SK-N-SH (cell line): ENCODE measurements at regions not wholly inside any gene's neighbourhood (a gene's known extent, or its start where the extent isn't known, plus 50 kb on each side); places are given as distances from the start of the nearest gene placed in this dataset.

Experiments
- CTCF ChIA-PET: fragments of 300-600, 350-600 bp; formaldehyde crosslinking; extraction: SDS; loops from one replicate; lab custom pipeline; 2021; lab: Yijun Ruan, JAX
- POLR2A ChIA-PET: fragments of 350-600 bp; sonication (Branson Sonifier 250); formaldehyde crosslinking; extraction: SDS; loops from one replicate; lab custom pipeline; 2020; ENCODE audit warnings: antibody characterized with exemption, inconsistent platforms; lab: Yijun Ruan, JAX
- DNase-seq: peaks from one replicate; pipeline ENCODE4 v3.0.0; 2012
- H2AFZ ChIP-seq: fragments of 200-600 bp; sonication (generic); 2 replicates; pipeline ENCODE4 v1.8.1; 2016; ENCODE audit warnings: antibody characterized with exemption, mild to moderate bottlenecking, low read depth
- H3F3A ChIP-seq: fragments of 200-600 bp; sonication (generic); replicated peaks from 2 replicates; pipeline ENCODE3; 2016; ENCODE audit warnings: antibody characterized with exemption, mild to moderate bottlenecking; ENCODE audit not compliant: insufficient read depth
- H3K27ac ChIP-seq, 2 experiments: fragments of 200-500 bp in 1 of 2; fragments of 200-600 bp in 1 of 2; sonication (Bioruptor generic) in 1 of 2; sonication (generic), shearing (Covaris generic) in 1 of 2; 2 replicates each; pipeline versions ENCODE4 v1.5.1 to v1.6.1; 2014 to 2016; ENCODE audit warnings: low read depth in 2 of 2, inconsistent platforms in 1 of 2, low read length in 1 of 2, mild to moderate bottlenecking in 1 of 2, mixed read lengths in 1 of 2
- H3K27me3 ChIP-seq: fragments of 200-600 bp; sonication (generic), shearing (Covaris generic); 2 replicates; pipeline ENCODE4 v1.6.1; 2016; ENCODE audit warnings: mixed run types; ENCODE audit not compliant: insufficient read depth
- H3K36me3 ChIP-seq, 2 experiments: fragments of 200-500 bp in 1 of 2; fragments of 200-600 bp in 1 of 2; sonication (Bioruptor generic) in 1 of 2; sonication (generic) in 1 of 2; replicated peaks in 1 of 2; 2 replicates each; pipeline versions ENCODE3 to v1.5.1; 2014 to 2016; ENCODE audit warnings: low read length in 1 of 2, mild to moderate bottlenecking in 1 of 2; ENCODE audit not compliant: insufficient read depth in 2 of 2, control insufficient read depth in 1 of 2
- H3K4me1 ChIP-seq, 2 experiments: fragments of 200-500 bp in 1 of 2; fragments of 200-600 bp in 1 of 2; sonication (Bioruptor generic) in 1 of 2; sonication (generic), shearing (Covaris generic) in 1 of 2; 2 replicates each; pipeline versions ENCODE4 v1.5.1 to v1.6.1; 2014 to 2016; ENCODE audit warnings: low read depth in 1 of 2, low read length in 1 of 2, mixed run types in 1 of 2; ENCODE audit not compliant: insufficient read depth in 2 of 2, control insufficient read depth in 1 of 2
- H3K4me2 ChIP-seq: fragments of 200-600 bp; sonication (generic), shearing (Covaris generic); 2 replicates; pipeline ENCODE4 v1.6.1; 2017; ENCODE audit warnings: mixed run types
- H3K4me3 ChIP-seq, 2 experiments: fragments of 200-500 bp in 1 of 2; fragments of 200-600 bp in 1 of 2; sonication (Bioruptor generic) in 1 of 2; sonication (generic), shearing (Covaris generic) in 1 of 2; 2 replicates each; pipeline versions ENCODE4 v1.5.1 to v1.8.1; 2014 to 2016; ENCODE audit warnings: low read depth in 2 of 2, inconsistent platforms in 1 of 2, low read length in 1 of 2, mild to moderate bottlenecking in 1 of 2, mixed read lengths in 1 of 2, moderate library complexity in 1 of 2
- H3K79me2 ChIP-seq: fragments of 200-600 bp; sonication (generic); 2 replicates; pipeline ENCODE4 v1.8.1; 2017; ENCODE audit warnings: mild to moderate bottlenecking; ENCODE audit not compliant: insufficient read depth
- H3K9ac ChIP-seq: fragments of 200-600 bp; sonication (generic); 2 replicates; pipeline ENCODE4 v1.6.1; 2017; ENCODE audit warnings: mixed run types
- H3K9me2 ChIP-seq: fragments of 200-600 bp; sonication (generic); 2 replicates; pipeline ENCODE4 v1.6.1; 2017; ENCODE audit warnings: mixed run types
- H3K9me3 ChIP-seq: fragments of 200-600 bp; sonication (generic); 2 replicates; pipeline ENCODE4 v1.6.1; 2017; ENCODE audit warnings: mixed run types, mild to moderate bottlenecking, moderate library complexity
- H4K20me1 ChIP-seq: fragments of 200-600 bp; sonication (generic); 2 replicates; pipeline ENCODE4 v1.6.1; 2017; ENCODE audit warnings: mild to moderate bottlenecking, mixed run types; ENCODE audit not compliant: insufficient read depth
- EZH2phosphoT487 ChIP-seq: fragments of 200-600 bp; sonication (generic); IDR thresholded peaks from 2 replicates; pipeline ENCODE4 v1.6.1; 2017; ENCODE audit warnings: low read depth, mixed run types, mild to moderate bottlenecking, antibody characterized with exemption, moderate library complexity, borderline replicate concordance
- GATA2 ChIP-seq: sonication (generic); formaldehyde crosslinking; IDR thresholded peaks from 2 replicates; pipeline ENCODE4 v1.5.0; 2020; ENCODE audit warnings: mild to moderate bottlenecking, missing genetic modification reagents
- NFIC ChIP-seq: IDR thresholded peaks from 2 replicates; pipeline ENCODE4 v1.4.0; 2012; ENCODE audit warnings: borderline replicate concordance
- RAD21 ChIP-seq: IDR thresholded peaks from 2 replicates; pipeline ENCODE4 v1.6.1; 2012; ENCODE audit warnings: mild to moderate bottlenecking, low read length
- YY1 ChIP-seq: IDR thresholded peaks from 2 replicates; pipeline ENCODE4 v1.4.0; 2012; ENCODE audit warnings: low read depth, mild to moderate bottlenecking
- WGBS: methylation state at CpG from one replicate; pipeline ENCODE4 v1.1.6; 2017; ENCODE audit warnings: low lambda C conversion rate; 5-methylcytosine and 5-hydroxymethylcytosine counted together
- TF ChIP-seq, protein P1 (sequence below): IDR thresholded peaks from 2 replicates; pipeline ENCODE4 v1.4.0; 2012; ENCODE audit warnings: low read depth, borderline replicate concordance
- TF ChIP-seq, protein P2 (sequence below): fragments of 200-600 bp; sonication (generic); IDR thresholded peaks from 2 replicates; pipeline ENCODE4 v1.6.1; 2017; ENCODE audit warnings: antibody characterized with exemption, mild to moderate bottlenecking, moderate library complexity

DNA sequence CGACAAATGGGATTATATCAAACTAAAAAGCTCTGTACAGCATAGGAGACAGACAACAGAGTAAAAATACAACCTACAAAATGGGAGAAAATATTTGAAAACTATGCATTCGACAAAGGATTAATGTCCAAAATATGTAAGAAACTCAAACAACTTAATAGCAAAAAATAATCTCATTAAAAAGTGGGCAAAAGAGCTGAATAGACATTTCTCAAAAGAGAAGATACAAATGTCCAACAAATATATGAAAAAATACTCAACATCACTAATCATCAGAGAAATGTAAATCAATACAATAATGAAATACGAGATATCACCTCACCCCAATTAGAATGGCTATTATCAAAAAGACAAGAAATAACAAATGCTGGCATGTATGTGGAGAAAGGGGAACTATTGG is 272.9 kb downstream of the KLHL13 start:
- Histone ChIP-seq H3K27me3 (no peaks in the 10 kb centered on the region), H3K4me2 (no peak overlapping the region), H3K4me3 (no peak overlapping the region), H3K9me3 (no peaks in the 10 kb centered on the region), H3K79me2 (no peaks in the 10 kb centered on the region), H3K27ac (no peak overlapping the region), H2AFZ (no peak overlapping the region), H4K20me1 (no peaks in the 10 kb centered on the region), H3K4me1 (no peaks in the 10 kb centered on the region), H3K9me2 (no peaks in the 10 kb centered on the region), H3K9ac (no peak overlapping the region), H3K36me3 (no peaks in the 10 kb centered on the region), H3F3A (no peaks in the 10 kb centered on the region)
- TF ChIP-seq GATA2 (CRISPR knock-in tag) = no peak
- TF ChIP-seq, protein P1, sequence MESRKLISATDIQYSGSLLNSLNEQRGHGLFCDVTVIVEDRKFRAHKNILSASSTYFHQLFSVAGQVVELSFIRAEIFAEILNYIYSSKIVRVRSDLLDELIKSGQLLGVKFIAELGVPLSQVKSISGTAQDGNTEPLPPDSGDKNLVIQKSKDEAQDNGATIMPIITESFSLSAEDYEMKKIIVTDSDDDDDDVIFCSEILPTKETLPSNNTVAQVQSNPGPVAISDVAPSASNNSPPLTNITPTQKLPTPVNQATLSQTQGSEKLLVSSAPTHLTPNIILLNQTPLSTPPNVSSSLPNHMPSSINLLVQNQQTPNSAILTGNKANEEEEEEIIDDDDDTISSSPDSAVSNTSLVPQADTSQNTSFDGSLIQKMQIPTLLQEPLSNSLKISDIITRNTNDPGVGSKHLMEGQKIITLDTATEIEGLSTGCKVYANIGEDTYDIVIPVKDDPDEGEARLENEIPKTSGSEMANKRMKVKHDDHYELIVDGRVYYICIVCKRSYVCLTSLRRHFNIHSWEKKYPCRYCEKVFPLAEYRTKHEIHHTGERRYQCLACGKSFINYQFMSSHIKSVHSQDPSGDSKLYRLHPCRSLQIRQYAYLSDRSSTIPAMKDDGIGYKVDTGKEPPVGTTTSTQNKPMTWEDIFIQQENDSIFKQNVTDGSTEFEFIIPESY = no peak
- ChIA-PET POLR2A (no interaction called here), CTCF (interaction anchor here (1.0 kb wide), 1 partner anchor 156 kb away, joined by 3 read pairs; no protein-coding TSS in a partner anchor)
- DNase-seq = no peak
- 8% methylated on average over 3 of the region's 3 CpGs for WGBS

DNA sequence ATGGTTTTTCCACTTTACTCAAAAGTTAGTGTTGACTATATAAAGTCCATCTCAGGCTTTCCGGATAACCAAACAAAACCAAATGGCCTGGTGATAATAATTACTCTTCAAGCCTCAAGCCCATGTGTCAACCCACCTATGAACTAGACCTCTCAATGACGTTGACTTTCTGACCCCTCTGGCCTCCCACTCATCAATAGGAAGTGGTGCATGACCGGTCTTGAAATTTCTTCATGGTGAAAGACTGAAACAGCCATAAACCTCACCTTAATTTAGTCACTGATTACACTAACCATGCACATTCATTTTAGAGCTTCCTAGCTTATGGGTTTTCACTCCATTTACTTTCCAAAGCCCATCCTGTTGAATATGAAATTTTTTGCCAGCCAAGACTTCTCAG is 276.0 kb downstream of the KLHL13 start:
- DNase-seq = no peak
- H3K4me3 ChIP-seq = no peak overlapping the region
- ChIA-PET POLR2A (no interaction called here), CTCF (no interaction called here)
- H3K27me3 ChIP-seq = no peaks in the 10 kb centered on the region
- H3K27ac ChIP-seq = no peak overlapping the region
- no peaks in the 10 kb centered on the region for H3K79me2 ChIP-seq
- H3K9me3 ChIP-seq = no peaks in the 10 kb centered on the region
- WGBS = 28% methylated on average over 3 of the region's 3 CpGs
- H3K9me2 ChIP-seq = no peaks in the 10 kb centered on the region
- H4K20me1 ChIP-seq = no peaks in the 10 kb centered on the region
- H3K4me1 ChIP-seq = no peaks in the 10 kb centered on the region
- H2AFZ ChIP-seq = no peak overlapping the region
- no peak for TF ChIP-seq YY1
- no peak for TF ChIP-seq EZH2phosphoT487
- TF ChIP-seq NFIC = no peak
- no peaks in the 10 kb centered on the region for H3F3A ChIP-seq
- no peak overlapping the region for H3K9ac ChIP-seq
- H3K4me2 ChIP-seq = no peak overlapping the region
- H3K36me3 ChIP-seq = no peaks in the 10 kb centered on the region

DNA sequence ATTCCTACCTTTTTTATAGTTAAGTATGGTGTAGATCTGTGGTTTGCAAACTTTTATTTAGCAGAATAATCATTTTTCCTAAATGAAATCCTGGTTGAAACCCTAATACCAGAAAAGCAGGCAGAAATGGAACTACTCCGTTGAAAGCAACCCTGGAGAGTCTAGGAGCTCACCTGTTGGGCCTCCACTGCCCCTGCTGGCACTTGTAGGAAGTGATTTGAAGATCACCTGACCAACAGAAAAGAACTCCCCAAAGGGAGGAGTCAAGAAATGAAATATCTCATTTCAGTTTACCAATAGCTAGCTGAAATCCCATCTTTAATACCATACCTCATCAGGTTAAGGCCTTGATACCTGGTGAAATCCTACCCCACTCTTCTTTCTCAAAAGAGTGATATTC is 277.1 kb downstream of the KLHL13 start:
- Histone ChIP-seq H3K27me3 (no peaks in the 10 kb centered on the region), H3K27ac (no peak overlapping the region), H3K36me3 (no peaks in the 10 kb centered on the region), H3K79me2 (no peaks in the 10 kb centered on the region), H4K20me1 (no peaks in the 10 kb centered on the region), H3K9me2 (no peaks in the 10 kb centered on the region), H3K4me3 (no peak overlapping the region), H3F3A (no peaks in the 10 kb centered on the region), H3K4me1 (no peaks in the 10 kb centered on the region), H2AFZ (no peak overlapping the region), H3K9ac (no peak overlapping the region), H3K4me2 (no peak overlapping the region), H3K9me3 (no peaks in the 10 kb centered on the region)
- TF ChIP-seq RAD21 = no peak
- TF ChIP-seq, protein P2, sequence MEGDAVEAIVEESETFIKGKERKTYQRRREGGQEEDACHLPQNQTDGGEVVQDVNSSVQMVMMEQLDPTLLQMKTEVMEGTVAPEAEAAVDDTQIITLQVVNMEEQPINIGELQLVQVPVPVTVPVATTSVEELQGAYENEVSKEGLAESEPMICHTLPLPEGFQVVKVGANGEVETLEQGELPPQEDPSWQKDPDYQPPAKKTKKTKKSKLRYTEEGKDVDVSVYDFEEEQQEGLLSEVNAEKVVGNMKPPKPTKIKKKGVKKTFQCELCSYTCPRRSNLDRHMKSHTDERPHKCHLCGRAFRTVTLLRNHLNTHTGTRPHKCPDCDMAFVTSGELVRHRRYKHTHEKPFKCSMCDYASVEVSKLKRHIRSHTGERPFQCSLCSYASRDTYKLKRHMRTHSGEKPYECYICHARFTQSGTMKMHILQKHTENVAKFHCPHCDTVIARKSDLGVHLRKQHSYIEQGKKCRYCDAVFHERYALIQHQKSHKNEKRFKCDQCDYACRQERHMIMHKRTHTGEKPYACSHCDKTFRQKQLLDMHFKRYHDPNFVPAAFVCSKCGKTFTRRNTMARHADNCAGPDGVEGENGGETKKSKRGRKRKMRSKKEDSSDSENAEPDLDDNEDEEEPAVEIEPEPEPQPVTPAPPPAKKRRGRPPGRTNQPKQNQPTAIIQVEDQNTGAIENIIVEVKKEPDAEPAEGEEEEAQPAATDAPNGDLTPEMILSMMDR = peak; percentile 14; the same call in 1 of the 2 replicates
- ChIA-PET CTCF (no interaction called here), POLR2A (no interaction called here)
- DNase-seq = peak; percentile 1
- 12% methylated on average over 1 of the region's 1 CpG for WGBS
